Panc1 (cell line): ENCODE measurements at regions not wholly inside any gene's neighbourhood (a gene's known extent, or its start where the extent isn't known, plus 50 kb on each side); places are given as distances from the start of the nearest gene placed in this dataset.

ENCODE experiments used
- ATAC-seq: fragments of 200-7000 bp; cut with Tn5 transposase; 2 replicates; pipeline ENCODE4 v1.9.1; 2020; ENCODE audit warnings: mild to moderate bottlenecking, moderate library complexity
- BruUV-seq: library from RNA; stranded (reverse); fragments of 400-500 nt; replicated peaks from 2 replicates; lab custom pipeline; 2021; lab: Mats Ljungman, UMichigan
- CTCF ChIA-PET: fragments of 300-600 bp; sonication (Branson Sonifier 250); formaldehyde crosslinking; loops from one replicate; lab custom pipeline; 2022; ENCODE audit warnings: antibody characterized with exemption; lab: Charles Lee
- POLR2A ChIA-PET: fragments of 300-600 bp; sonication (Branson Sonifier 250); formaldehyde crosslinking; loops from one replicate; lab custom pipeline; 2022; ENCODE audit warnings: antibody characterized with exemption; lab: Charles Lee
- DNase-seq: peaks from one replicate; pipeline ENCODE4 v3.0.0-alpha.2; 2010; ENCODE audit warnings: low read depth, low spot score
- H3K27ac ChIP-seq: 2 replicates; pipeline ENCODE4 v1.5.1; 2011; ENCODE audit warnings: mild to moderate bottlenecking, low read length, inconsistent platforms
- H3K27me3 ChIP-seq: fragments of 200-500 bp; sonication (Bioruptor generic); 2 replicates; pipeline ENCODE4 v1.6.0; 2014; ENCODE audit warnings: low read length, inconsistent platforms; ENCODE audit not compliant: control insufficient read depth, insufficient read depth
- H3K36me3 ChIP-seq: fragments of 200-500 bp; sonication (Bioruptor generic); 2 replicates; pipeline ENCODE4 v1.5.1; 2014; ENCODE audit warnings: inconsistent platforms, mild to moderate bottlenecking, low read length, moderate library complexity; ENCODE audit not compliant: control insufficient read depth, insufficient read depth
- H3K4me1 ChIP-seq: 2 replicates; pipeline ENCODE4 v1.5.1; 2011; ENCODE audit warnings: inconsistent platforms, mild to moderate bottlenecking, low read length, moderate library complexity; ENCODE audit not compliant: control insufficient read depth, insufficient read depth
- H3K4me3 ChIP-seq, 2 experiments: 2 replicates each; pipeline ENCODE4 v1.5.1; 2011 to 2012; ENCODE audit warnings: low read depth in 2 of 2, low read length in 2 of 2, mild to moderate bottlenecking in 2 of 2, inconsistent platforms in 1 of 2, moderate library complexity in 1 of 2
- H3K9me3 ChIP-seq: fragments of 200-500 bp; sonication (Bioruptor generic); 2 replicates; pipeline ENCODE4 v1.5.1; 2014; ENCODE audit warnings: low read depth, mild to moderate bottlenecking, inconsistent platforms, low read length, moderate library complexity; ENCODE audit not compliant: control insufficient read depth, insufficient read depth
- CTCF ChIP-seq: fragments of 450-650 bp; IDR thresholded peaks from 2 replicates; pipeline ENCODE4 v1.5.1; 2017; ENCODE audit warnings: mild to moderate bottlenecking
- POLR2AphosphoS5 ChIP-seq: IDR thresholded peaks from 2 replicates; pipeline ENCODE4 v1.6.1; 2012; ENCODE audit warnings: mild to moderate bottlenecking, low read depth, low read length, moderate library complexity
- REST ChIP-seq, 2 experiments: IDR thresholded peaks; 2 replicates each; pipeline ENCODE4 v1.6.1; 2011 to 2012; ENCODE audit warnings: low read depth in 2 of 2, control low read depth in 1 of 2, low read length in 1 of 2, mild to moderate bottlenecking in 1 of 2, moderate library complexity in 1 of 2; ENCODE audit not compliant: insufficient read depth in 1 of 2
- SIN3A ChIP-seq: IDR thresholded peaks from 2 replicates; pipeline ENCODE4 v1.6.1; 2012; ENCODE audit warnings: low read depth, mild to moderate bottlenecking, low read length, moderate library complexity, borderline replicate concordance; ENCODE audit not compliant: insufficient read depth
- TCF7L2 ChIP-seq: IDR thresholded peaks from 2 replicates; pipeline ENCODE4 v1.6.1; 2011; ENCODE audit warnings: mild to moderate bottlenecking, low read depth, low read length, inconsistent platforms
- in situ Hi-C: cut with HindIII; loops from 2 replicates; pipeline ENCODE4 v1.10.0; 2016; ENCODE audit warnings: low sequenced_read_pairs, low pct_unique_long_range_greater_than_20kb
- intact Hi-C: fragments of 100-400 bp; cut with micrococcal nuclease; formaldehyde crosslinking; loops from one replicate; pipeline ENCODE4 v1.10.0; 2022; ENCODE audit not compliant: unreplicated experiment

- no peaks in the 10 kb centered on the region for H3K9me3 ChIP-seq
- BruUV-seq: no TSS peak
- H3K27ac ChIP-seq: no peak overlapping the region
- H3K27me3 ChIP-seq: no peaks in the 10 kb centered on the region
- POLR2A ChIA-PET: no interaction called here
- no peaks in the 10 kb centered on the region for H3K36me3 ChIP-seq
- no peak overlapping the region for H3K4me3 ChIP-seq
- CTCF ChIA-PET: no interaction called here
- intact Hi-C loops: no loop called here
- no peaks in the 10 kb centered on the region for H3K4me1 ChIP-seq
- no peak for TF ChIP-seq CTCF
- no peak for TF ChIP-seq POLR2AphosphoS5
- DNase-seq (no peak), ATAC-seq (no peak)
- in situ Hi-C loops: no loop called here
Measured at GRCh38 chr10:34049469-34049868, 715.0 kb upstream of the NRP1 start.

GRCh38 chr10:34047389-34047788 is 712.9 kb upstream of the NRP1 start:
- intact Hi-C loops (no loop called here), in situ Hi-C loops (no loop called here)
- no peak for ATAC-seq
- H3K27me3 ChIP-seq: no peaks in the 10 kb centered on the region
- no peaks in the 10 kb centered on the region for H3K4me1 ChIP-seq
- BruUV-seq: no TSS peak
- DNase-seq: no peak
- CTCF ChIA-PET: no interaction called here
- POLR2A ChIA-PET: interaction anchor here (0.6 kb wide), 1 partner anchor 252 kb away, joined by 5 read pairs; no protein-coding TSS in a partner anchor
- no peaks in the 10 kb centered on the region for H3K9me3 ChIP-seq
- no peaks in the 10 kb centered on the region for H3K36me3 ChIP-seq
- H3K4me3 ChIP-seq: no peak overlapping the region
- H3K27ac ChIP-seq: no peak overlapping the region
- no peak for TF ChIP-seq CTCF
- no peak for TF ChIP-seq REST (IDR thresholded peaks at IDR 0.05; ENCODE audit: insufficient read depth in 1 of 2, low read depth in 2 of 2, low read length in 1 of 2)
- TF ChIP-seq TCF7L2: no peak
- no peak for TF ChIP-seq SIN3A
- TF ChIP-seq POLR2AphosphoS5: no peak
